Spinal cord (tissue), 9 donors: ENCODE measurements at regions not wholly inside any gene's neighbourhood (a gene's known extent, or its start where the extent isn't known, plus 50 kb on each side); places are given as distances from the start of the nearest gene placed in this dataset.
"Not testable (repeated sequence)": the region's sequence is repeated elsewhere in the genome, so short reads cannot be mapped to it uniquely, and the experiment has no call there.

ENCODE experiments used
- DNase-seq, 6 donors: peaks; one replicate each; pipeline versions ENCODE4 v3.0.0 to v3.0.0-alpha.2; 2013 to 2015; ENCODE audit warnings: low spot score in 6 of 6, low read depth in 4 of 6
- H3K27ac ChIP-seq: one replicate; pipeline ENCODE4 v1.5.1; 2013; ENCODE audit warnings: low read depth, low read length, control low read depth
- H3K27me3 ChIP-seq: one replicate; pipeline ENCODE4 v1.6.1; 2013; ENCODE audit warnings: low read length; ENCODE audit not compliant: control insufficient read depth, insufficient read depth
- H3K36me3 ChIP-seq: one replicate; pipeline ENCODE4 v1.6.1; 2013; ENCODE audit warnings: low read length; ENCODE audit not compliant: control insufficient read depth, insufficient read depth
- H3K4me1 ChIP-seq: one replicate; pipeline ENCODE4 v1.6.1; 2013; ENCODE audit warnings: low read length; ENCODE audit not compliant: control insufficient read depth, insufficient read depth
- H3K4me3 ChIP-seq: one replicate; pipeline ENCODE4 v1.5.1; 2013; ENCODE audit warnings: low read depth, low read length, control low read depth
- H3K9me3 ChIP-seq: one replicate; pipeline ENCODE4 v1.6.1; 2013; ENCODE audit warnings: low read length; ENCODE audit not compliant: control insufficient read depth, insufficient read depth
- WGBS: methylation state at CpG from one replicate; pipeline ENCODE4 v1.1.5; 2013; ENCODE audit warnings: missing lambda C conversion rate; ENCODE audit not compliant: insufficient coverage; 5-methylcytosine and 5-hydroxymethylcytosine counted together
- donor health status: healthy.

GRCh38 chr6:26232306-26232939 lies 132.6 kb upstream of the BTN3A2 start:
- 83% methylated on average over 4 of the region's 7 CpGs for WGBS
- no peaks in the 10 kb centered on the region for H3K27me3 ChIP-seq
- peak overlapping the region; percentile 25 for H3K27ac ChIP-seq
- peaks cover 19% of the 10 kb centered on the region for H3K4me1 ChIP-seq
- H3K9me3 ChIP-seq = no peaks in the 10 kb centered on the region
- DNase-seq = no peak
- peak overlapping the region; percentile 74 for H3K4me3 ChIP-seq
- no peaks in the 10 kb centered on the region for H3K36me3 ChIP-seq

GRCh38 chr6:26232940-26233648 lies 131.9 kb upstream of the BTN3A2 start:
- DNase-seq = peak in 2 of 6 donors; percentile 65 to 84
- no peaks in the 10 kb centered on the region for H3K9me3 ChIP-seq
- H3K27ac ChIP-seq = peak overlapping the region; percentile 93
- no peaks in the 10 kb centered on the region for H3K36me3 ChIP-seq
- H3K4me3 ChIP-seq = peak overlapping the region; percentile 74
- WGBS = 18% methylated on average over 34 of the region's 34 CpGs
- H3K27me3 ChIP-seq = no peaks in the 10 kb centered on the region
- H3K4me1 ChIP-seq = peaks cover 19% of the 10 kb centered on the region

- peak in 2 of 6 donors; percentile 81 to 83 for DNase-seq
- no peaks in the 10 kb centered on the region for H3K36me3 ChIP-seq
- WGBS = under 1% methylated on average over 31 of the region's 32 CpGs
- peak overlapping the region; percentile 74 for H3K4me3 ChIP-seq
- peaks cover 19% of the 10 kb centered on the region for H3K4me1 ChIP-seq
- H3K27ac ChIP-seq = peak overlapping the region; percentile 93
- H3K27me3 ChIP-seq = no peaks in the 10 kb centered on the region
- H3K9me3 ChIP-seq = no peaks in the 10 kb centered on the region
These were observed 131.2 kb upstream of the BTN3A2 start for GRCh38 chr6:26233649-26234420.

GRCh38 chr6:26234421-26235301 lies 130.3 kb upstream of the BTN3A2 start:
- peak overlapping the region; percentile 74 for H3K4me3 ChIP-seq
- H3K4me1 ChIP-seq = peaks cover 19% of the 10 kb centered on the region
- H3K9me3 ChIP-seq = no peaks in the 10 kb centered on the region
- no peaks in the 10 kb centered on the region for H3K27me3 ChIP-seq
- 0% methylated on average over 32 of the region's 36 CpGs for WGBS
- peak in 4 of 6 donors; percentile 73 to 95 (median 90) for DNase-seq
- no peaks in the 10 kb centered on the region for H3K36me3 ChIP-seq
- peak overlapping the region; percentile 93 for H3K27ac ChIP-seq

GRCh38 chr6:26235302-26235670 lies 129.7 kb upstream of the BTN3A2 start:
- no peaks in the 10 kb centered on the region for H3K27me3 ChIP-seq

GRCh38 chr6:26239415-26239814 lies 125.6 kb upstream of the BTN3A2 start:
- peak overlapping the region; percentile 97 for H3K27ac ChIP-seq
- 97% methylated on average over 13 of the region's 18 CpGs for WGBS
- not testable (repeated sequence) for H3K27me3 ChIP-seq, H3K9me3 ChIP-seq, H3K4me1 ChIP-seq, H3K36me3 ChIP-seq, H3K4me3 ChIP-seq, DNase-seq

More at GRCh38 chr6:26235302-26235670, 129.7 kb upstream of the BTN3A2 start:
- H3K27ac ChIP-seq = peak overlapping the region; percentile 93
- peaks cover 19% of the 10 kb centered on the region for H3K4me1 ChIP-seq
- no peaks in the 10 kb centered on the region for H3K9me3 ChIP-seq
- no CpG with 5 or more reads among the region's 3 CpGs for WGBS
- DNase-seq = no peak
- H3K36me3 ChIP-seq = no peaks in the 10 kb centered on the region
- H3K4me3 ChIP-seq = peak overlapping the region; percentile 74

- H3K27me3 ChIP-seq = no peaks in the 10 kb centered on the region
- H3K36me3 ChIP-seq = no peaks in the 10 kb centered on the region
- peak overlapping the region; percentile 90 for H3K4me3 ChIP-seq
- peak in 4 of 6 donors; percentile 80 to 96 (median 92) for DNase-seq
- 0% methylated on average over 41 of the region's 49 CpGs for WGBS
- peaks cover 6% of the 10 kb centered on the region for H3K4me1 ChIP-seq
- H3K9me3 ChIP-seq = no peaks in the 10 kb centered on the region
- peak overlapping the region; percentile 97 for H3K27ac ChIP-seq
These were observed 124.6 kb upstream of the BTN3A2 start for GRCh38 chr6:26240157-26241032.

- no peaks in the 10 kb centered on the region for H3K27me3 ChIP-seq
- peak overlapping the region; percentile 90 for H3K4me3 ChIP-seq
- no peaks in the 10 kb centered on the region for H3K9me3 ChIP-seq
- peaks cover 6% of the 10 kb centered on the region for H3K4me1 ChIP-seq
- H3K27ac ChIP-seq = peak overlapping the region; percentile 97
- 41% methylated on average over 18 of the region's 38 CpGs for WGBS
- H3K36me3 ChIP-seq = no peaks in the 10 kb centered on the region
- DNase-seq = no peak
These were observed 123.7 kb upstream of the BTN3A2 start for GRCh38 chr6:26241033-26241895.
